Upper lobe of right lung (tissue), 1 donor: ENCODE measurements at regions not wholly inside any gene's neighbourhood (a gene's known extent, or its start where the extent isn't known, plus 50 kb on each side); places are given as distances from the start of the nearest gene placed in this dataset.

ENCODE experiments used
- ATAC-seq: fragments of 200-7000 bp; cut with Tn5 transposase; one replicate; pipeline ENCODE4 v1.9.1; 2020; ENCODE audit warnings: mild to moderate bottlenecking, moderate library complexity
- DNase-seq: peaks from one replicate; pipeline ENCODE4 v3.0.0-alpha.2; 2020
- H3K27ac ChIP-seq: fragments of 200-600 bp; one replicate; pipeline ENCODE4 v1.8.0; 2022
- H3K27me3 ChIP-seq: fragments of 200-600 bp; one replicate; pipeline ENCODE4 v1.8.0; 2022; ENCODE audit warnings: mild to moderate bottlenecking
- H3K36me3 ChIP-seq: fragments of 200-600 bp; one replicate; pipeline ENCODE4 v1.8.0; 2022
- H3K4me1 ChIP-seq: fragments of 200-600 bp; one replicate; pipeline ENCODE4 v1.8.0; 2022
- H3K4me3 ChIP-seq: fragments of 200-600 bp; one replicate; pipeline ENCODE4 v1.8.0; 2022; ENCODE audit warnings: mild to moderate bottlenecking
- H3K9me3 ChIP-seq: fragments of 200-600 bp; one replicate; pipeline ENCODE4 v1.8.0; 2022
- CTCF ChIP-seq: fragments of 200-600 bp; IDR thresholded peaks from one replicate; pipeline ENCODE4 v1.8.0; 2022; ENCODE audit warnings: antibody characterized with exemption
- intact Hi-C: fragments of 100-400 bp; cut with DNase I; formaldehyde crosslinking; loops from one replicate; pipeline ENCODE4 v1.11.0; 2022
- donor health status: DM: no; HTN: yes; CAD: no; lungs with severe emphysema.

GRCh38 chr3:20772869-20773268 is 586.9 kb upstream of the SGO1 start:
- H3K27me3 ChIP-seq, result no peaks in the 10 kb centered on the region
- H3K9me3 ChIP-seq, result no peaks in the 10 kb centered on the region
- intact Hi-C loops, result no loop called here
- no peak overlapping the region for H3K27ac ChIP-seq
- TF ChIP-seq CTCF, result no peak
- DNase-seq (no peak), ATAC-seq (no peak)
- no peaks in the 10 kb centered on the region for H3K36me3 ChIP-seq
- no peak overlapping the region for H3K4me3 ChIP-seq
- no peaks in the 10 kb centered on the region for H3K4me1 ChIP-seq

- H3K4me1 ChIP-seq, result no peaks in the 10 kb centered on the region
- H3K27me3 ChIP-seq, result no peaks in the 10 kb centered on the region
- ATAC-seq (no peak), DNase-seq (no peak)
- intact Hi-C loops, result no loop called here
- no peaks in the 10 kb centered on the region for H3K36me3 ChIP-seq
- no peaks in the 10 kb centered on the region for H3K9me3 ChIP-seq
- no peak overlapping the region for H3K4me3 ChIP-seq
- no peak for TF ChIP-seq CTCF
- no peak overlapping the region for H3K27ac ChIP-seq
These were observed 583.4 kb upstream of the SGO1 start for GRCh38 chr3:20769430-20769829.

- DNase-seq (no peak), ATAC-seq (no peak)
- Histone ChIP-seq H3K27me3 (no peaks in the 10 kb centered on the region), H3K4me3 (no peak overlapping the region), H3K36me3 (no peaks in the 10 kb centered on the region), H3K4me1 (no peaks in the 10 kb centered on the region), H3K9me3 (no peaks in the 10 kb centered on the region), H3K27ac (no peak overlapping the region)
- TF ChIP-seq CTCF, result no peak
- intact Hi-C loops, result no loop called here
These were observed 575.0 kb upstream of the SGO1 start for GRCh38 chr3:20760981-20761380.

DNA sequence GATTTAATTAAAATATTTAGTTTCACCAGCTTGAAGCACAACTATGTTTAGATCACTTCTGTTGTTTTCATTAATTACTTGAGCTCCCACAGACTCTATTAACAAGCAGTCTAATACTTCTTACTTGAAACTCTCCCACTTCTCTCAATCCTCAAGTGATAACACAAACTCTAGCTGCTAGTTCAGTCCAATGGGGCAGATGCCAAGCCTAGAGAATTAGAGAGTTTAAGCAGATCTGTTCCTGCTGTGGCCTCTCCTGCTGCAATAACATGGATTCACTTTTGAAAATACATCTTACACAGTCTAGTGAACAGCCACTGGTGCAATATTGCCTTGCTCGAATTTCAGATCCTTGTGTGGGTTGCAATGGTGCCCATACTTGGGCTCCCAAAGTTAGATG is 566.4 kb upstream of the SGO1 start:
- Histone ChIP-seq H3K4me1 (no peaks in the 10 kb centered on the region), H3K4me3 (no peak overlapping the region), H3K27ac (no peak overlapping the region), H3K27me3 (no peaks in the 10 kb centered on the region), H3K9me3 (no peaks in the 10 kb centered on the region), H3K36me3 (no peaks in the 10 kb centered on the region)
- ATAC-seq, result no peak
- TF ChIP-seq CTCF, result no peak
- intact Hi-C loops, result no loop called here
- DNase-seq, result no peak

- TF ChIP-seq CTCF, result no peak
- Histone ChIP-seq H3K4me3 (no peak overlapping the region), H3K27ac (no peak overlapping the region), H3K9me3 (no peaks in the 10 kb centered on the region), H3K27me3 (no peaks in the 10 kb centered on the region), H3K36me3 (no peaks in the 10 kb centered on the region), H3K4me1 (no peaks in the 10 kb centered on the region)
- no peak for DNase-seq
- ATAC-seq, result no peak
- intact Hi-C loops, result no loop called here
These were observed 565.3 kb upstream of the SGO1 start for GRCh38 chr3:20751296-20751695.

GRCh38 chr3:20747741-20748140 is 561.7 kb upstream of the SGO1 start:
- H3K4me3 ChIP-seq, result no peak overlapping the region
- H3K36me3 ChIP-seq, result no peaks in the 10 kb centered on the region
- no peaks in the 10 kb centered on the region for H3K4me1 ChIP-seq
- intact Hi-C loops, result no loop called here
- H3K27ac ChIP-seq, result no peak overlapping the region
- H3K9me3 ChIP-seq, result no peaks in the 10 kb centered on the region
- no peak for TF ChIP-seq CTCF
- ATAC-seq (no peak), DNase-seq (no peak)
- no peaks in the 10 kb centered on the region for H3K27me3 ChIP-seq
